Stimulated activated CD4-positive, alpha-beta T cell treated with anti-CD3 and anti-CD28 coated beads, Interleukin-4, amount 100 ng/mL, for 4 hours (primary cell): ENCODE measurements at regions not wholly inside any gene's neighbourhood (a gene's known extent, or its start where the extent isn't known, plus 50 kb on each side); places are given as distances from the start of the nearest gene placed in this dataset.

ENCODE experiments used
- DNase-seq, 2 experiments: peaks; one replicate each; pipeline ENCODE4 v3.0.0-alpha.2; 2020

DNA sequence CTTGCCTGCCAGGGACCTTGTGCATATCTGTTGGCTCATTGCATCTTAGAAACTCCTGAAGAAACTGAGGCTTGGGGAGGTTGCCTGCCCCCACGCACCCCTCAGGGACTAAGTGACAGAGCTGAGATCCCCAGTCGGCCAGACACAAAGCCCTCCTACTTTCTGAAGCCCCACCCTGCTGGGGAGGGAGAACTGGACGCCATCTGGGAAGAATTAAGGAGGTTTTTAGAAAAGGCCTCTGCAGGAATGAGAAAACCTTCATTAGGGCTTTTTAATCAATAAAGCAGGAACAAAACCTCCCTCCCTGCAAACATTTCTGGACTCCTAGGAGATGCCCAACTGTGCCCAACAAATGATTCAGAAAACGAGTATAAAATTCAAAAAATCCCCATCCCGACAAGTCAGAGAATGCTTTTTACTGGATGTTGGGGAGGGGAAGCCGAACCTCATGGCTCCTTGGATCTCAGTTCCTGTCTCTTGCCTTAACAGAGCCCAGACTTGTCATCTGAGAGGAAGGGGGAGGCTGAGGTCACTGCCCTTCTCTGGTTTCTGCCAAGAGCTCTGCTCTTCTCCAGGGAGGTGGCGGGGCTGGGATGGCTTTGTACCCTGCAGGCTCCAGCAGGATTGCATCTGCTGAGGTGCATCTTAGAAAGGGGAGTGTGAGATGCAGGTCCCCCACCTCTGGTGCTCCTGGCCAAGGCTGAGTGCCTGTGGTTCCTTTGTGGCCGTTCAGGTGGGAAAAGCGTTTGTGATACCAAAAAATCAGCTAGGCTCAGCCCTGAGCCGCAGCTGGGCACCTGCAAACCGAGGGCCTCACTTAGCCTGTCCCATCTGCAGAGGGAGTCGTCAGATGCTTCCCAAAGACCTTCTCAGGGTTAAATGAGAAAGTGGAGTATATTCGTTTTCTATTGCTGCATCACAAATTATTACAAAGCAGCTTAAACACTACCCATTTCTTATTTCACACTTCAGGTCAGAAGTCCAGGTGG lies 142.4 kb downstream of the ZFP36L2 start:
- DNase-seq = no peak

- no peak for DNase-seq
Observed at GRCh38 chr2:43082903-43083677, 143.3 kb downstream of the ZFP36L2 start.

GRCh38 chr2:43082111-43082894 lies 144.1 kb downstream of the ZFP36L2 start:
- DNase-seq = no peak

DNA sequence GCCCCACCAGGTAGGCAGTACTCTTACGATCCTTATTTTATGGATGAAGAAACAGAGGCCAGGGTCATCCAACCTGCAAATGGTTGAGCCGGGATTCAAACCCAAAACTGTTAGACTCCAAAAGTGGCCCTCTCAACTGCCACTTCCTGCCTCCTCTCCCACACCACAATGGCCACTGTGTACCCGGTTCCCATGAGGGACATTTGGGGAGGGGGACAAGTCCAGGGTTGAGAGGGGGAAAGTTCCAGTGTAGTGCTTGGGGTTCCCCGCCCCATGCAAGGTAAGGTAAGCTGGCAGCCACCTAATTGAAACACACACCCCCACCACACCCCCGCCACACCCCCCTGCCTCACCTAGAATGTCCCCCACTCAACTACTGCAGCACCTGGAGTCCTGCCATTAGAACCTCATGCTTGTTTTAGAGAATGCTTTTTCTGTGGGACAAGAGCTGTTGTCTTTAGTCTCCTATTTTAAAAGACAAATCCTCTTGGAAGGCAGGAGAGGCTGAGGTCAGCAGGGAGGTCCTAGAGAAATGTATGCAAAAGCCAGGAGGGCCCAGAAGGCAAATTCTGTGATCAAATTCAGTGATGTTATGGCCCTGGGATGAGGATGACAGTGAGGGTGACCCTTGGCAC lies 145.2 kb downstream of the ZFP36L2 start:
- no peak for DNase-seq

DNA sequence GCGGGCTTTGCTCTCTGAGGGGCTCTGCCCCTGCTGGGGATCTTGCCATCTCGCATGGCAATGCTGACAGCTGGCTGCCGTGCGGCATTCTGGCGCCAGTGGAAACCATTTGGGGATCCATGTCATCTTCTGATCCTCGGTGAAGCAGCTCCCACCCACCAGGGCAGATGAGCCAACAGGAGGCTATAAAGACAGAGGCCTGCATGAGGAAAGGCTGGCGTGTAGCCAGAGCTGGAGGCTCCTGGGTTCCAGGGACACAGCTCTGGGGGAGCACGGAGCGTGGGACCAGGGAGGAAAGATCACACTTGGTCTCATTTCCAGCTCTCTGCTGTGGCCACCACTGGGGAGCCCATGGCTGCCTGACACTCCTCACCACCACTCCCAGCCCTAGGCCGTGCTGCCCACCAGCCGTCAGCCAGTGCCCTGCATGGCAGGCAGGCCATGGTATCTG lies 145.8 kb downstream of the ZFP36L2 start:
- DNase-seq = no peak

GRCh38 chr2:43078781-43079755 lies 147.3 kb downstream of the ZFP36L2 start:
- DNase-seq = no peak

DNA sequence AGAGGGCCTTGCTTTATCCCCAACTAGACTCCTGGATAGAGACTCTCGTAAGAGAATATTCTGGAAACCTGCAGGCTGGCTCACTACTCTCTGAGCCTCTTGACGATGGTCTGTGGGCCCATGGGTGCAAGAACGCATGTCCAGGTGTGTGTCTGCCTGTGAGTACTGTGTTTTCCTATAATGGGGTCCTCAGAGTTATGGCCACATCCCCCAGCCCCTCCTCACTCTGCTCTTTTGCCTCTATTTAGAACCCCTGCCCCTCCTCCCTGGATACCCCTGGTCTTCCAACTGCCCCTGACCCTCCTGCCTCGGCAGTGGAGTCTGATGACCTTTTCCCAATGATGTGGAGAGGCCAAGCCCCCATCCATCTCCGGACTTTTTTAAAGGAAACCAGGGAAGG lies 148.1 kb downstream of the ZFP36L2 start:
- no peak for DNase-seq

- no peak for DNase-seq
Observed at GRCh38 chr2:43077876-43078275, 148.5 kb downstream of the ZFP36L2 start.

- no peak for DNase-seq
Observed at GRCh38 chr2:43076676-43077075, 149.7 kb downstream of the ZFP36L2 start.

GRCh38 chr2:43075811-43076585 lies 150.4 kb downstream of the ZFP36L2 start:
- no peak for DNase-seq

- DNase-seq = no peak
Observed at GRCh38 chr2:43075054-43075593, 151.3 kb downstream of the ZFP36L2 start.

GRCh38 chr2:43074592-43075053 lies 151.8 kb downstream of the ZFP36L2 start:
- DNase-seq = no peak

DNA sequence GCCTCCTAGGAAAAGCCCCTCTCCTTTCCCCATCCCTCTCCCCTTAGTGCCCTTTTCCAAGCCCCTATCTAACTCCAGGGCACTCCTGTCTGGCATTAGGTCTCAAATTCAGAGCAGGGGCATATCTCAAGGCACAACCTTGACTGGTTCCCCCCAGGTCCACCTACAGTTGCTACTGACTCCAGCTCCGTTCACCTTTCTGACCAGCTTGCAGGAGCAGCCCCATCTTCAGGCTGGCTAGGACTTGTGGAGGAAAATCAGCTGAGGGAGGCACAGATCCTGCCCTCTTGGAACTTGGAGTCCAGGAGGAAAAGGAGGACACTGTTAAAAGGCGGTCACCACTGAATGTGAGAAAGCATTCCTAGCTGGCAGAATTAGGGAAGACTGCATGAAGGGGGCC lies 152.4 kb downstream of the ZFP36L2 start:
- DNase-seq = no peak

DNA sequence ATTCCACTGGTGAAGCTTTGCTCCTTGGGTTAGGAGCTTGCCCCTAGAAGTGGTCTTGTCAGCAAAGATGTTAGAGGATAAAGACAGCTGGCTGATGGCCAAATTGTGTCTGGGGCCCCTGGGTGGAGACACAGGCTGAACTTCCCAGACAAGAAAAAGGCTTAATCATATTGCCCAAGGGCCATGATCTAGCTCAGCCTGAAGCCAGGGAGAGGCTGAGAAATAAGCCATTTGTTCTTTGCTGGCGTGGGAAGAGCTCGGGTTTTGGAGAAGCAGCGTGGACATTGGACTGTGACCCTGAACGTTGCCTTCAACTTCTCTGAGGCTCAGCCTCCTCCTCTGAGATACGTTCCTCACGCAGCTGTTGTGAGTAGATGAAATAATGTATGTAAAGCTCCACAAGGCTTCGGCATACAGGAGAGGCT lies 153.0 kb downstream of the ZFP36L2 start:
- DNase-seq = no peak

DNA sequence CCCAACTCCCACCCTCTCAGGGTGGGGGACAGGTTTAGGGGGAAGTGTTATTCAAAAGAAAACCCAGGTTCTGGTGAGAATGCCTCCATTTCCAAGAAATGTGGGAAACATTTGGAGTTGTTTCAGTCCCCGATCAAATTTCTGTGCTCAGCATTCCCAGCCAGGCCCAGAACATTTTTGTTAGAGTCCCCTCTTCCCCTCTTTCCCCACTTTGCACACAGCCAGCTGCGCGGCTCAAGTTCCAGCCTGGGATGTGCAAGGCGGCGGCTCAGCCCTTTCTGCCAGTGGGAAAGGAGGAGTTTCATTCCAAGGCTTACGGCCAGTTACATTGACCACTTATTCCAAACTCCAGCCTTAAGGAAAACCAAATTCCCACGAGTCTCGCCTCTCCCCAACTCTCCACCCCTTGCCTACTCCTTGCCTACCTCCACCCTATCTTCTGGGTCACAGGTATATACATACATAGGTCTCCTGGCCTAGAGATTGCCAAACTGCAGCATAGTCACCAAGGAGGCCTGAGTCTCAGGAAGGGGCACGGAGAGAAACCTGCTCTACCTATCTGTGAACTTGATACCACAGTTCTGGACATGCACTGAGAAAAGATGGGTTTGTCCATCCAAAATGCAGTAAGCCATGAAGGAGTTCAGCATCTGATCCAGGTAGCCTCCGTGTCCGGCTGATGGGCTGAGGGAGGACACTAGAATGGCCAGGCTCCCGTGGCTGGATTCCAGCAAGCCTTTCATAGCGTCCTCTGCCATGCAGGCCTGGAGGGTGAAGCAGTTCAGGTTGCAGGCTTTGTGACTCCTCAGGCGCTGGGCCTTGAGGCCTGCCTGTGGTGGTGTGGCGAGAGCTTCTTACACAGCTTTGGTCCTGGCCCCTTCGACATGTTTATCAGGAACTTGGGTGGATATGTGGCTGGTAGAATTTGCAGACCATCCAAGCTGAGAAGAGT lies 154.5 kb downstream of the ZFP36L2 start:
- DNase-seq = no peak

- DNase-seq = no peak
Observed at GRCh38 chr2:43070676-43071502, 155.5 kb downstream of the ZFP36L2 start.

- DNase-seq = no peak
Observed at GRCh38 chr2:43070030-43070429, 156.4 kb downstream of the ZFP36L2 start.
